ENCODE measurements at regions not wholly inside any gene's neighbourhood (a gene's known extent, or its start where the extent isn't known, plus 50 kb on each side); places are given as distances from the start of the nearest gene placed in this dataset.

GRCh38 chr9:120308495-120308894 lies 271.5 kb downstream of the CDK5RAP2 start:
- Histone ChIP-seq H3K9me1 (replicated peaks; ENCODE audit: control insufficient read depth, extremely low read depth, insufficient read depth, low read length) (no peaks in the 10 kb centered on the region), H3K27ac (ENCODE audit: insufficient read depth, low read depth, low read length) (no peak overlapping the region), H3K36me3 (ENCODE audit: control insufficient read depth in 2 of 2, extremely low read depth in 1 of 2, insufficient read depth in 2 of 2, low read length in 2 of 2) (no peaks in the 10 kb centered on the region), H3K79me2 (ENCODE audit: control insufficient read depth, insufficient read depth, low read length) (no peaks in the 10 kb centered on the region), H3K4me1 (ENCODE audit: control insufficient read depth, extremely low read depth, insufficient read depth, low read length) (no peaks in the 10 kb centered on the region), H3K9ac (replicated peaks; ENCODE audit: extremely low read depth, insufficient read depth, low read length) (no peak overlapping the region), H4K20me1 (replicated peaks; ENCODE audit: control insufficient read depth, extremely low read depth, insufficient read depth, low read length) (no peaks in the 10 kb centered on the region), H3K4me2 (ENCODE audit: insufficient read depth, low read length) (no peak overlapping the region), H3K27me3 (ENCODE audit: control insufficient read depth in 2 of 2, insufficient read depth in 2 of 2, low read length in 2 of 2) (no peaks in the 10 kb centered on the region), H3K9me3 (replicated peaks; ENCODE audit: control insufficient read depth, insufficient read depth, low read length) (no peaks in the 10 kb centered on the region), H2AFZ (ENCODE audit: low read depth, low read length) (no peak overlapping the region), H3K4me3 (replicated peaks in 1 of 3; ENCODE audit: insufficient read depth in 1 of 3, low read depth in 1 of 3, low read length in 3 of 3) (no peak overlapping the region)
- dilution Hi-C loops (cut with MboI; ENCODE audit: extremely low pct_ligation_motif_present, low sequenced_read_pairs): no loop called here
- ChIA-PET CTCF (no interaction called here), POLR2A (interaction anchor here (0.6 kb wide), 1 partner anchor 58 kb away, joined by 3 read pairs; no protein-coding TSS in a partner anchor)
- FAIRE-seq (no peak), DNase-seq (ENCODE audit: low read depth, low spot score) (no peak)
- intact Hi-C loops (cut with micrococcal nuclease): no loop called here
- TF ChIP-seq GATA2 (IDR thresholded peaks at IDR 0.05; ENCODE audit: insufficient read depth, insufficient read length, low read depth, low read length): no peak
- no peak for TF ChIP-seq JUN (IDR thresholded peaks at IDR 0.05; ENCODE audit: borderline replicate concordance, insufficient read depth, insufficient read length, low read depth)
- no peak for TF ChIP-seq MAX (IDR thresholded peaks at IDR 0.05; ENCODE audit: insufficient read depth, insufficient read length)
- no peak for TF ChIP-seq POLR2AphosphoS5 (IDR thresholded peaks at IDR 0.05; ENCODE audit: insufficient read depth, low read depth, low read length)
- no peak for TF ChIP-seq MYC (IDR thresholded peaks at IDR 0.05; ENCODE audit: low read depth, low read length)
- TF ChIP-seq EZH2 (IDR thresholded peaks at IDR 0.05; ENCODE audit: borderline replicate concordance, low read depth, low read length, severe bottlenecking): no peak
- TF ChIP-seq CTCF (IDR thresholded peaks at IDR 0.05; ENCODE audit: extremely low read depth in 1 of 2, insufficient read depth in 1 of 2, low read depth in 1 of 2, low read length in 2 of 2): no peak
- TF ChIP-seq POLR2A (IDR thresholded peaks at IDR 0.05; ENCODE audit: low read depth, low read length): no peak
- TF ChIP-seq FOS (IDR thresholded peaks at IDR 0.05; ENCODE audit: borderline replicate concordance, insufficient read depth, low read length): no peak
- no TSS peak for BruUV-seq (replicated peaks)

Data from endothelial cell of umbilical vein (primary cell).